NK-92 treated with Interleukin-12 subunit alpha and Interleukin-12 subunit beta, amount 100 ng/mL, for 24 hours (cell line): ENCODE measurements at regions not wholly inside any gene's neighbourhood (a gene's known extent, or its start where the extent isn't known, plus 50 kb on each side); places are given as distances from the start of the nearest gene placed in this dataset.

Source experiments
- DNase-seq: peaks from one replicate; lab custom pipeline; 2025; lab: John Stamatoyannopoulos, UW

GRCh38 chr13:106941779-106942178 is 373.8 kb upstream of the ARGLU1 start:
- no peak for DNase-seq

GRCh38 chr13:106927421-106927820 is 359.5 kb upstream of the ARGLU1 start:
- DNase-seq, result no peak

- DNase-seq, result no peak
Measured at GRCh38 chr13:106922384-106922783, 354.4 kb upstream of the ARGLU1 start.

- DNase-seq, result no peak
Measured at GRCh38 chr13:106919638-106920037, 351.7 kb upstream of the ARGLU1 start.

GRCh38 chr13:106919133-106919532 is 351.2 kb upstream of the ARGLU1 start:
- no peak for DNase-seq

GRCh38 chr13:106918557-106918860 is 350.6 kb upstream of the ARGLU1 start:
- no peak for DNase-seq

GRCh38 chr13:106917673-106918556 is 350.0 kb upstream of the ARGLU1 start:
- DNase-seq, result no peak

GRCh38 chr13:106917024-106917571 is 349.2 kb upstream of the ARGLU1 start:
- DNase-seq, result no peak

GRCh38 chr13:106916329-106916976 is 348.5 kb upstream of the ARGLU1 start:
- DNase-seq, result no peak

- DNase-seq, result no peak
Measured at GRCh38 chr13:106915146-106915545, 347.2 kb upstream of the ARGLU1 start.

- DNase-seq, result no peak
Measured at GRCh38 chr13:106911627-106912026, 343.7 kb upstream of the ARGLU1 start.

- DNase-seq, result no peak
Measured at GRCh38 chr13:106911020-106911419, 343.1 kb upstream of the ARGLU1 start.

GRCh38 chr13:106906426-106906996 is 338.6 kb upstream of the ARGLU1 start:
- DNase-seq, result no peak

- no peak for DNase-seq
Measured at GRCh38 chr13:106905380-106906162, 337.6 kb upstream of the ARGLU1 start.

- DNase-seq, result no peak
Measured at GRCh38 chr13:106899442-106899841, 331.5 kb upstream of the ARGLU1 start.

- DNase-seq, result no peak
Measured at GRCh38 chr13:106898231-106898630, 330.3 kb upstream of the ARGLU1 start.

GRCh38 chr13:106888148-106888547 is 320.2 kb upstream of the ARGLU1 start:
- DNase-seq, result no peak

- DNase-seq, result no peak
Measured at GRCh38 chr13:106887686-106888085, 319.7 kb upstream of the ARGLU1 start.

GRCh38 chr13:106883976-106884375 is 316.0 kb upstream of the ARGLU1 start:
- no peak for DNase-seq

- DNase-seq, result no peak
Measured at GRCh38 chr13:106882246-106882645, 314.3 kb upstream of the ARGLU1 start.

GRCh38 chr13:106879806-106880205 is 311.9 kb upstream of the ARGLU1 start:
- no peak for DNase-seq

GRCh38 chr13:106874323-106874722 is 306.4 kb upstream of the ARGLU1 start:
- no peak for DNase-seq
